Uterus (tissue), 2 donors: ENCODE measurements at regions not wholly inside any gene's neighbourhood (a gene's known extent, or its start where the extent isn't known, plus 50 kb on each side); places are given as distances from the start of the nearest gene placed in this dataset.

Experiments
- CTCF ChIP-seq, 4 experiments: fragments of 200-600 bp in 2 of 4; fragments of 450-650 bp in 2 of 4; sonication (generic) in 2 of 4; IDR thresholded peaks; one replicate each; pipeline ENCODE4 v1.5.1; 2016 to 2019; ENCODE audit warnings: antibody characterized with exemption in 4 of 4, mild to moderate bottlenecking in 2 of 4, moderate library complexity in 1 of 4
- POLR2A ChIP-seq, 2 donors: fragments of 450-650 bp; IDR thresholded peaks; one replicate each; pipeline ENCODE4 v1.6.1; 2016; ENCODE audit warnings: antibody characterized with exemption in 2 of 2, mild to moderate bottlenecking in 1 of 2, moderate library complexity in 1 of 2

- no peak for TF ChIP-seq POLR2A (IDR thresholded peaks at IDR 0.05)
- TF ChIP-seq CTCF (IDR thresholded peaks at IDR 0.05) = no peak
Measured at GRCh38 chr1:38376577-38376976, 330.0 kb upstream of the POU3F1 start.
